DOHH2 (cell line): ENCODE measurements at regions not wholly inside any gene's neighbourhood (a gene's known extent, or its start where the extent isn't known, plus 50 kb on each side); places are given as distances from the start of the nearest gene placed in this dataset.

Experiments
- EZH2phosphoT487 ChIP-seq: fragments of 200-600 bp; sonication (generic); IDR thresholded peaks from 2 replicates; pipeline ENCODE4 v1.6.1; 2017; ENCODE audit warnings: borderline replicate concordance, mild to moderate bottlenecking, antibody characterized with exemption, low read length, moderate library complexity, mixed read lengths
- TF ChIP-seq, protein P1 (sequence below): fragments of 200-600 bp; sonication (generic); IDR thresholded peaks from one replicate; pipeline ENCODE4 v1.5.1; 2014; ENCODE audit warnings: antibody characterized with exemption, mild to moderate bottlenecking, low read depth, low read length; ENCODE audit not compliant: poor library complexity, severe bottlenecking

DNA sequence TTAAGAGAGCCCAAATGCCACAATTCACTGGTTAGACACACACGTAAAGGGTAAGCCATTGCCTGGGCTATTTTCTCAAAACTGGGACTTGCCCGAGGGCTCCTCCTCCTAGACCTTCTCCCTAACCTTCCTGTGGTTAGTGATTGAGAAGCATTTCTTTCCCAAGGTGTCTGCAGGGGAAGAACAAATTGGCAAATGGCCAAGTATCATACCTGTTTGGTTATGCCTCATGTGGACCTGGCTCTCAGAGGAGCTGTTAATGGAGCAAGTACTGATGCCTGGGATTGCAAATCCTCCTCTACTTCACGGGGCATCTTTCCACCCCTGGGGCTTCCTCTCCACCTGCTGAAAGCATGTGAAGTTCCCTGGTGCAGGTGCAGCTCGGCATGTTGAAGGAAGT is 187.5 kb upstream of the CYRIA start:
- TF ChIP-seq, protein P1, sequence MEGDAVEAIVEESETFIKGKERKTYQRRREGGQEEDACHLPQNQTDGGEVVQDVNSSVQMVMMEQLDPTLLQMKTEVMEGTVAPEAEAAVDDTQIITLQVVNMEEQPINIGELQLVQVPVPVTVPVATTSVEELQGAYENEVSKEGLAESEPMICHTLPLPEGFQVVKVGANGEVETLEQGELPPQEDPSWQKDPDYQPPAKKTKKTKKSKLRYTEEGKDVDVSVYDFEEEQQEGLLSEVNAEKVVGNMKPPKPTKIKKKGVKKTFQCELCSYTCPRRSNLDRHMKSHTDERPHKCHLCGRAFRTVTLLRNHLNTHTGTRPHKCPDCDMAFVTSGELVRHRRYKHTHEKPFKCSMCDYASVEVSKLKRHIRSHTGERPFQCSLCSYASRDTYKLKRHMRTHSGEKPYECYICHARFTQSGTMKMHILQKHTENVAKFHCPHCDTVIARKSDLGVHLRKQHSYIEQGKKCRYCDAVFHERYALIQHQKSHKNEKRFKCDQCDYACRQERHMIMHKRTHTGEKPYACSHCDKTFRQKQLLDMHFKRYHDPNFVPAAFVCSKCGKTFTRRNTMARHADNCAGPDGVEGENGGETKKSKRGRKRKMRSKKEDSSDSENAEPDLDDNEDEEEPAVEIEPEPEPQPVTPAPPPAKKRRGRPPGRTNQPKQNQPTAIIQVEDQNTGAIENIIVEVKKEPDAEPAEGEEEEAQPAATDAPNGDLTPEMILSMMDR: no peak
- TF ChIP-seq EZH2phosphoT487: no peak
